Adrenal gland (tissue), 9 donors: ENCODE measurements at regions not wholly inside any gene's neighbourhood (a gene's known extent, or its start where the extent isn't known, plus 50 kb on each side); places are given as distances from the start of the nearest gene placed in this dataset.

ENCODE experiments used
- DNase-seq, 7 donors: peaks; one replicate each; pipeline ENCODE4 v3.0.0-alpha.2; 2019 to 2020
- H3K27ac ChIP-seq, 5 donors: fragments of 200-600 bp; sonication (generic) in 4 of 5; 1 replicate in 3 of 5; 2 replicates in 2 of 5; pipeline versions ENCODE4 v1.5.1 to v1.8.0; 2016 to 2020; ENCODE audit warnings: mild to moderate bottlenecking in 1 of 5
- H3K27me3 ChIP-seq: fragments of 200-600 bp; 2 replicates; pipeline ENCODE4 v1.8.0; 2021
- H3K36me3 ChIP-seq, 2 donors: fragments of 200-600 bp; replicated peaks in 1 of 2; 1 replicate in 1 of 2; 2 replicates in 1 of 2; pipeline versions ENCODE4 v1.5.1 to v1.8.0; 2018 to 2022
- H3K4me1 ChIP-seq, 2 donors: fragments of 200-600 bp; replicated peaks in 1 of 2; 1 replicate in 1 of 2; 2 replicates in 1 of 2; pipeline versions ENCODE4 v1.5.1 to v1.8.0; 2018 to 2021
- H3K4me3 ChIP-seq, 4 donors: fragments of 200-600 bp; sonication (generic) in 3 of 4; one replicate each; pipeline ENCODE4 v1.5.1; 2016 to 2018
- H3K9me3 ChIP-seq, 3 donors: fragments of 200-600 bp; sonication (generic) in 1 of 3; replicated peaks in 1 of 3; 1 replicate in 2 of 3; 2 replicates in 1 of 3; pipeline versions ENCODE4 v1.5.1 to v1.8.0; 2016 to 2021
- POLR2A ChIP-seq, 2 donors: fragments of 450-650 bp; IDR thresholded peaks; one replicate each; pipeline ENCODE4 v1.6.1; 2017; ENCODE audit warnings: antibody characterized with exemption in 2 of 2, mild to moderate bottlenecking in 2 of 2, moderate library complexity in 1 of 2
- WGBS, 4 donors: extraction: QIAGEN DNeasy Blood & Tissue Kit in 2 of 4; methylation state at CpG; one replicate each; pipeline versions ENCODE4 v1.1.5 to v1.1.7; 2013 to 2017; 5-methylcytosine and 5-hydroxymethylcytosine counted together
- intact Hi-C, 2 donors: fragments of 100-400 bp; cut with DNase I; formaldehyde crosslinking; loops; one replicate each; pipeline versions ENCODE4 v1.14.1 to v1.15.0; 2022 to 2023
- TF ChIP-seq, protein P1 (sequence below), 6 experiments: fragments of 450-650 bp in 4 of 6; fragments of 200-600 bp in 2 of 6; sonication (generic) in 1 of 6; IDR thresholded peaks; 1 replicate in 5 of 6; 2 replicates in 1 of 6; pipeline versions ENCODE4 v1.5.1 to v1.8.0; 2016 to 2021; ENCODE audit warnings: antibody characterized with exemption in 6 of 6, mild to moderate bottlenecking in 2 of 6, moderate library complexity in 1 of 6
- donor health status: healthy with polysubstance abuse.
- donor health status: Bipolar disorder and iron deficiency.
- donor health status: DM: yes; HTN: yes; CAD: no.
- donor health status: DM: no; HTN: no; CAD: no.
- donor health status: DM: no; HTN: no; CAD: no.

DNA sequence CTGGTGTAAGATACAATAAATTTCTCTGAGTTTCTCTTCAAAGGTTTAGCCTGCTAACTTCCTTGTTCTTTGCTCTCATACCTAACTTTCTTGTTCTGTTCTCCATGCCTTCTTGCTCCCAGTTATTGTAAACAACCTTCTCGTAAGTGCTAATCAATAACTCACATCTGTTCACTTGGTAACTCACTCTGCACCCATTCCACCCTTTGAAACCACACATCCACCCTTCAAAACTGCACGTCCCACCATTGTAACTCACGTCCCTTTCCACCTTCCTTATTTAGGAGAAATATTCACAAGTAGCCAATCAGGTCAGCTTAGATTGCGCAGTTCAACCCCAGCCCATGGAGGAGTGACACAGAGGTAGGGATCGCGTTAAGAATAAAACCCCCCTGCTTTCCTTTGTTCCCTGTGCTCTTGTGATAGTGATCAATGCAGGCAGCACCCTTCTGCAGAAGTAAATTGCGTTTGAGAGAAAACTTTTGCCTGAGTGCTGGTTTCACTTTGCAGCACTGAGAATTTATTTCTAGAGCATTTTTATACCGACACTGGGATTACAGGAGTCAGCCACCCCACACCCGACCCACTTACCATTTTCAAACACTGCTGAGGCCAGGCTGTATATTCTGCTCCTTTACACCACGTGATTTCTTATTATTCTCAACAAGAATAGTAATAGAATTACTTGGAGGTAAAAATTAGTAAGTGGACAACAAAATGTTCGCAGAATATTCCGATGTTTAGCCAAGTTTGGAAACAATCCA, 789.2 kb upstream of the RGS18 start:
- intact Hi-C loops: no loop called here
- TF ChIP-seq POLR2A (IDR thresholded peaks at IDR 0.05): no peak
- TF ChIP-seq, protein P1, sequence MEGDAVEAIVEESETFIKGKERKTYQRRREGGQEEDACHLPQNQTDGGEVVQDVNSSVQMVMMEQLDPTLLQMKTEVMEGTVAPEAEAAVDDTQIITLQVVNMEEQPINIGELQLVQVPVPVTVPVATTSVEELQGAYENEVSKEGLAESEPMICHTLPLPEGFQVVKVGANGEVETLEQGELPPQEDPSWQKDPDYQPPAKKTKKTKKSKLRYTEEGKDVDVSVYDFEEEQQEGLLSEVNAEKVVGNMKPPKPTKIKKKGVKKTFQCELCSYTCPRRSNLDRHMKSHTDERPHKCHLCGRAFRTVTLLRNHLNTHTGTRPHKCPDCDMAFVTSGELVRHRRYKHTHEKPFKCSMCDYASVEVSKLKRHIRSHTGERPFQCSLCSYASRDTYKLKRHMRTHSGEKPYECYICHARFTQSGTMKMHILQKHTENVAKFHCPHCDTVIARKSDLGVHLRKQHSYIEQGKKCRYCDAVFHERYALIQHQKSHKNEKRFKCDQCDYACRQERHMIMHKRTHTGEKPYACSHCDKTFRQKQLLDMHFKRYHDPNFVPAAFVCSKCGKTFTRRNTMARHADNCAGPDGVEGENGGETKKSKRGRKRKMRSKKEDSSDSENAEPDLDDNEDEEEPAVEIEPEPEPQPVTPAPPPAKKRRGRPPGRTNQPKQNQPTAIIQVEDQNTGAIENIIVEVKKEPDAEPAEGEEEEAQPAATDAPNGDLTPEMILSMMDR (IDR thresholded peaks at IDR 0.05): no peak
- Histone ChIP-seq H3K9me3 (no peaks in the 10 kb centered on the region), H3K4me1 (no peaks in the 10 kb centered on the region), H3K27me3 (no peaks in the 10 kb centered on the region), H3K27ac (no peak overlapping the region), H3K36me3 (no peaks in the 10 kb centered on the region), H3K4me3 (no peak overlapping the region)
- DNase-seq: no peak
- 64 to 69% (median 67%) methylated on average over 12 of the region's 12 CpGs for WGBS, 4 donors

DNA sequence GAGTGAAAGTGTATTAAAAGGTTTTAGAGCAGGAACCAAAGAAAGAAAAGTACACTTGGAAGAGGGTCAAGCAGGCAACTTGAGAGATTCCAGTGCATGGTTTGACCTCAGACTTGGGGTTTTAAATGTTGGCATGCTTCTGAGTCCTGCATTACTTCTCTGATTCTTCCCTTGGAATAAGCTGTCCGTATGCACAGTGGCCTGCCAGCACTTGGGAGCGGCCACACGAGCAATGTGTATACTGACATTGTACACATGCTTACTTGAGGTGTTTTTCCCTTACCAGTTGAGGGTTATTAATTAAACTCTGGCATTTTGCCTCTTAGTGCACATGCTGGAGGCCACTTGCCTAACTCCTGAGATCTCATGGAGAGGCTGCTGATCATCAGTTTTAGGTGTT, 786.6 kb upstream of the RGS18 start:
- Histone ChIP-seq H3K36me3 (no peaks in the 10 kb centered on the region), H3K4me1 (no peaks in the 10 kb centered on the region), H3K4me3 (no peak overlapping the region), H3K27ac (no peak overlapping the region), H3K9me3 (no peaks in the 10 kb centered on the region), H3K27me3 (no peaks in the 10 kb centered on the region)
- DNase-seq: no peak
- TF ChIP-seq, protein P1 (IDR thresholded peaks at IDR 0.05): no peak
- TF ChIP-seq POLR2A (IDR thresholded peaks at IDR 0.05): no peak
- intact Hi-C loops: no loop called here
- 69 to 78% (median 77%) methylated on average over 3 of the region's 3 CpGs for WGBS, 4 donors

GRCh38 chr1:191388283-191388682, 770.0 kb upstream of the RGS18 start:
- Histone ChIP-seq H3K36me3 (no peaks in the 10 kb centered on the region), H3K27me3 (no peaks in the 10 kb centered on the region), H3K27ac (no peak overlapping the region), H3K4me1 (no peaks in the 10 kb centered on the region), H3K4me3 (no peak overlapping the region), H3K9me3 (no peaks in the 10 kb centered on the region)
- TF ChIP-seq, protein P1 (IDR thresholded peaks at IDR 0.05): no peak
- no peak for TF ChIP-seq POLR2A (IDR thresholded peaks at IDR 0.05)
- intact Hi-C loops: no loop called here
- no peak for DNase-seq

DNA sequence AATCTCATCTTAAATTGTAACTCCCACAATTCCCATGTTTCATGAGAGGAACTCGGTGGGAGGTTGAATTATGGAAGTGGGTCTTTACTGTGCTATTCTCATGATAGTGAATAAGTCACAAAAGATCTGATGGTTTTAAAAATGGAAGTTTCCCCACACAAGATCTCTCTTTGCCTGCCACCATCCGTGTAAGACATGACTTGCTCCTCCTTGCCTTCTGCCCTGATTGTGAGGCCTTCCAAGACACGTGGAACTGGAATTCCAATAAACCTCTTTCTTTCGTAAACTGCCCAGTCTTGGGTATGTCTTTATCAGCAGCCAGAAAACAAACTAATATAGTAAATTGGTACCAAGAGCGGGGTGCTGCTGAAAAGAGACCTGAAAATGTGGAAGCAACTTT, 761.6 kb upstream of the RGS18 start:
- no peaks in the 10 kb centered on the region for H3K27me3 ChIP-seq
- H3K4me3 ChIP-seq: no peak overlapping the region
- no peaks in the 10 kb centered on the region for H3K9me3 ChIP-seq
- no peaks in the 10 kb centered on the region for H3K36me3 ChIP-seq
- WGBS, 4 donors: 75 to 90% (median 81%) methylated on average over 5 of the region's 5 CpGs
- no peak overlapping the region for H3K27ac ChIP-seq
- TF ChIP-seq, protein P1 (IDR thresholded peaks at IDR 0.05): no peak
- no peak for TF ChIP-seq POLR2A (IDR thresholded peaks at IDR 0.05)
- intact Hi-C loops: no loop called here
- no peak for DNase-seq
- no peaks in the 10 kb centered on the region for H3K4me1 ChIP-seq
